KOPT-K1 (cell line): ENCODE measurements at regions not wholly inside any gene's neighbourhood (a gene's known extent, or its start where the extent isn't known, plus 50 kb on each side); places are given as distances from the start of the nearest gene placed in this dataset.
"Not testable (repeated sequence)": the region's sequence is repeated elsewhere in the genome, so short reads cannot be mapped to it uniquely, and the experiment has no call there.

Source experiments
- H3K27ac ChIP-seq: fragments of 200-600 bp; sonication (generic); 2 replicates; pipeline ENCODE4 v1.5.1; 2016; ENCODE audit warnings: antibody characterized with exemption, mild to moderate bottlenecking, low read depth, low read length; ENCODE audit not compliant: poor library complexity, severe bottlenecking
- H3K36me3 ChIP-seq: fragments of 200-600 bp; sonication (generic); 2 replicates; pipeline ENCODE4 v1.5.1; 2017; ENCODE audit warnings: antibody characterized with exemption, mild to moderate bottlenecking, low read length, moderate library complexity; ENCODE audit not compliant: insufficient read depth
- H3K9me3 ChIP-seq: fragments of 200-600 bp; sonication (generic); 2 replicates; pipeline ENCODE4 v1.5.1; 2017; ENCODE audit warnings: antibody characterized with exemption, low read length, mild to moderate bottlenecking; ENCODE audit not compliant: insufficient read depth, poor library complexity, severe bottlenecking

DNA sequence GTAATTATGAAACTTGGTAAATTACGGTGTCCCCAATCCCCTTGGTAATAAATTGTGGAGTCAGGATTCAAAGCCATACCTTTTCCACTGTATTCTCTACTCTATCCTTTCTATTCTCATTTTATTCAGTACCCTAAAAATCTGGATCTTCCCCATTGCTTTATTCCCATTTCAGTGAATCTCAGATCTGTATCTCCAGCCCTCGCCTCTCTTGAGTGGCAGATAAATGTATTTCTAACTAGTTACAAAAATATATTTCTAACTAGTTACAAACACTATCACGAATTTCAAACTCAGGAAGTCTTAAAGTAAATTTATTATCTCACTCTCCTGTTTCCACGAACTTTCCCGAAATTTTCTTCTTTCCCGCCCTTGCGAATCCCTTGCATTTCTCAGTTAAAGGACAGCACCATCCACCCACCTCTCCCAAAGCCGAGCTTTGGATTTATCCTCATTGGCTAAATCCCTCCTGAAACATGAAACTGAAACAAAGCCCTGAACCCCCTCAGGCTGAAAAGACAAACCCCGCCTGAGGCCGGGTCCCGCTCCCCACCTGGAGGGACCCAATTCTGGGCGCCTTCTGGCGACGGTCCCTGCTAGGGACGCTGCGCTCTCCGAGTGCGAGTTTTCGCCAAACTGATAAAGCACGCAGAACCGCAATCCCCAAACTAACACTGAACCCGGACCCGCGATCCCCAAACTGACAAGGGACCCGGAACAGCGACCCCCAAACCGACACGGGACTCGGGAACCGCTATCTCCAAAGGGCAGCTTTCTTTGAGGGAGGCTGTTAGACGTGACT is 164.3 kb upstream of the PABPC3 start:
- no peaks in the 10 kb centered on the region for H3K36me3 ChIP-seq
- no peak overlapping the region for H3K27ac ChIP-seq
- H3K9me3 ChIP-seq, result no peaks in the 10 kb centered on the region

DNA sequence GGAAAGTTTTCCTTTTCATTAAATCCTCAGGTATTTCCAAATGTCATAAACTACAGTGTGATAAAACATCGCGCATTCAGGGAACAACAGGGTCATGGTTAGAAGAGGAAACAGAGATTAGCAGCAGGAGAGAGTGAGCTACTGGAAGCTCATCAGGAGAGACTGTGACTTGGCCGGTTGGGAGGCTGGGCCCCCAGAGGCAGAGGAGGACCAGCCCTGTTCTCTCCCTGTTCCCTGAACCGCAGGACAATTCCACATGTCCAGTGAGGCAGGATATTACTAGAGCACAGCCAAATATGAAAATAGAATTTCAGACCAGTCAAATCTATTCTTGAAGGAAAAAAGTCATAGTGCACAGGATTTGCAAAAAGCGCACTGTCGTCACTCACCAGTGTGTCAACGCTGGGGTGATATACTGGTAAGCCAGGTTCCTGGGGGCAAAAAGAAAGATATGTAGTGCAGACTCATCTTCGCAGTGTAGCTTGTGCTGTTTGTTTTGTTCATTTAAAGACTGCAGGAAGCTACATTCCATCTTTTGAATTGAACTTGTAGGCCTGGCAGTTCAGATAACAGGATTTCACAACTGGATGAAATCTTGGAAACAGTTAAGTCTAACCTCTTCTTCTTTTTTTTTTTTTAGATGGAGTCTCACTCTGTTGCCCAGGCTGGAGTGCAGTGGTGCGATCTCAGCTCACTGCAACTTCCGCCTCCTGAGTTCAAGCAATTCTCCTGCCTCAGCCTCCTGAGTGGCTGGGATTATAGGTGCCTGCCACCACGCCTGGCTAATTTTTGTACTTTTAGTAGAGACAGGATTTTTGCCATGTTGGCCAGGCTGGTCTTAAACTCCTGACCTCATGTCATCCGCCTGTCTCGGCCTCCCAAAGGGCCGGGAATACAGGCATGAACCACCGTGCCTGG is 162.6 kb upstream of the PABPC3 start:
- H3K9me3 ChIP-seq, H3K27ac ChIP-seq, H3K36me3 ChIP-seq: not testable (repeated sequence)

DNA sequence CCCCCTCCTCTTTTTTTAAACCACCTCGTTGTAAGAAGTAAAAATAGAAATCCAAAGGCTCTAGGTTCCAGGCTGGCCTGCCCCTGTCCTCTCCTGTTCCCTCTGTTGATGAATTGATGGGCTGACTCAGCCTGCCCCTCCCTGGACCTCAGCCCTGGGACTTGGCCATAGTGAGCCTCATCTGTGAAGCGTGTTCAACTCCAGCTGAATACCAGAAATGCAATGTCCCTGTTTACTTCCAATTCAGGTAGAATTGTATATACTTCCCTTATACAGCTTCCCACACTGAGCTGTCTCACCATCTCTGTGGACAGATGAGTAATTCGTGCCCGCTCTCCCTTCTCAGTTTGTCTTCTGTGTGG is 161.9 kb upstream of the PABPC3 start:
- H3K9me3 ChIP-seq, result peaks cover 10% of the 10 kb centered on the region
- H3K27ac ChIP-seq, H3K36me3 ChIP-seq: not testable (repeated sequence)

DNA sequence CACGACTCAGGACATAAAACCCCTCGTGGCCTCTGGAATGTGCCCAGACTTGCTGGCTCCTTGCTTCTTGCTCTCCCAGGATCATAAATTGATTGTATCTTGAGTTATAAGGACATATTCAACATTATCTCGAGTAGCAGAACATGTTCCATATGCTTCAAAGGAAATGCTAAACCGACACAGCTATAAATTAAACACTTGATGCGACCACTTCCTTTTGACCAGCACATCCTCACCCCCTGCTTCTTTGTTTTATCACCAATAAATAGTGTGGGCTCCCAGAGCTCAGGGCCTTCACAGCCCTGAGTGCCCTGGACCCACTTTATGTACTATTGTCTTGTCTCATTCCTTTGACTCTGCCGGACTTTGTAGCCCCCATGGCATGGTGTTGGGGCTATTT is 157.0 kb upstream of the PABPC3 start:
- Histone ChIP-seq H3K9me3 (peaks cover 10% of the 10 kb centered on the region), H3K36me3 (no peaks in the 10 kb centered on the region), H3K27ac (no peak overlapping the region)

DNA sequence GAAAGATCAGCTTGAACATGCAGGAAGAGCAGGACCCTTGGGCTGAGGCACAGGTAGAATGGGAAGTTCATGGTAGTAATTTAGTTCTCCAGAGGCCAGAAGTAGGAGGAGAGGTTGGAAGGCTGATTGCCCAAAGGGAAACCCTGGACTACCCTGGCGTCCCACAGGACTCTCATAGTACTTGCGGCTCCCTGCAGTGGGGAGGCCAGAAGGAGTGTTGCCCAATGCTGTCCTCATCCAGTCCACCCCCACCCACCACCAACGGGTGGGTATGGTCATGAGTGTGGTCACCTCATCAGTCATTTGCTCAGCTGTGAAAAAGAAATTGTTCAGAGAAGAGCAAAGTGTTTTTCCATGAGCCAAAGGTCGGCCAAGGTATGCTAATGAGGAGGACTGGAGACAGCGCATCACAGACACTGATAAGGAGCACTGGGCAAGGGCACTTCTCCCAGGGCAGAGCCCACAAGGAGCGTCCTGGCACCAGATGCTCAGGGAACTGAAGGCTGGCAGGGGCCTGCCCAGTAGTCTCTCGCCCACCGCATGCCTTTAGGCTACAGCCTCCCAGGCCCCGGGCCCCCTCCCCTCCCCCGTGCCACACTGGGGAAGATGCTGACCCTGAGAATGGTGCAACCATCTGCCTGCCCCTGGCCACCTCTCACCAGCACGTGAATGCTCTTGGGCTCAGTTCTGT is 154.8 kb upstream of the PABPC3 start:
- H3K9me3 ChIP-seq, result peaks cover 10% of the 10 kb centered on the region
- not testable (repeated sequence) for H3K27ac ChIP-seq, H3K36me3 ChIP-seq

DNA sequence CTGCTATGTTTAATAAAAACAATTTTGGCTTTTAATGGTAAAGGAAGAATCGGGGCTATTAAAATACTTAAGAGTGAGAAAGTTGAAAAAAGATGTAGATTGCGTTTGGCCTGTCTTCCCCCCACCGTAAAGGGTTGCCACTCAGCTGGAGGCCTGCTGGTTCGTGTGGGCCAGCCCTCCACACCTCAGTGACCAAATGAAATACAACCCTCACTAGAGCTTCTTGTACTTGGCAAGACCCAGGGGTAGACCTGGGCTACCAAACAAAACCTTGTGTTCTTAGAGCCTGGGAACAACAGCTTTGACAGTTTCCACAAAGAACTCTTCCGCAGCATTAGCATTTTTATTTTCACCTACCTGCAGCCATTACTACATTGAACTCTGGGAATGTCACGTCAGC is 152.8 kb upstream of the PABPC3 start:
- H3K36me3 ChIP-seq, result no peaks in the 10 kb centered on the region

DNA sequence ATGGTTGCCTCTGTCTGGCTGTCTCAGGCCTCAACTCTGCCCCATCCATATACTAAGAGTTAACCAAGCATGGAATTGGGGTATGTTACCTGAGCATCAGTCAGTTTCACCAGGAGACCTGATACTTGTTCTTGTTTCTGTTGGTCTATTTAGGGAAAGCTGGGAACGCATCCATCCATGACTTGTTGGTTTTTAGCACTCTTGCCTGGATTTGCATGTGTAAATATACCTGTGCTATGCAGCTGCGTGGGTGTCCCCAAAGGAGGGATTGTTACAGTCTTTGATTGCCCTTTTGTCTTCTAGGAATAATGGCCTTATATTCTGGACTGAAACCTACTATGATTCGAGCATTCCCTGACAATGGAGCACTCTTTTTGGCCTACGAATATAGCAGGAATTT is 151.9 kb upstream of the PABPC3 start:
- H3K9me3 ChIP-seq, H3K27ac ChIP-seq, H3K36me3 ChIP-seq: not testable (repeated sequence)

More for the DNA sequence above, 152.8 kb upstream of the PABPC3 start:
- peaks cover 6% of the 10 kb centered on the region for H3K9me3 ChIP-seq
- H3K27ac ChIP-seq, result no peak overlapping the region

DNA sequence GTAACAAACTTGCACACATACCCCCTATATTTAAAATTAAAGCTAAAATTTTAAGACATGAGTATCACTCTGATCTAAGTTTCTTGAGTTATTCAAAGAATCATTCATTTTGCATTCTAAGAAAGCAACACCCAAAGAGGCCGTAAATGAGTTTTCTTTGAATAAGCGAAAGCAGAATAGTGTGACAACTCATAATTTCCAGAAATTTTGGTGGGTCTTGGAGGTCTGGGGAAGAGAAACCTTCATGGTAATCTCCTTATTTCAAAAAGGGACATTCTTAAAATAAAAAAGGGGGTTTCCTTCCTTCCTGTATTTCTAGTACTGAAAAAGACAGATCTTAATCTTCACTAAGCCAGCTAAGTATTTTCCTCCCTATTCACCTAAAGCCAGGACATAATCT is 147.0 kb upstream of the PABPC3 start:
- H3K27ac ChIP-seq, H3K9me3 ChIP-seq, H3K36me3 ChIP-seq: not testable (repeated sequence)

- H3K36me3 ChIP-seq, result not testable (repeated sequence)
These were observed 145.3 kb upstream of the PABPC3 start for GRCh38 chr13:24950611-24951010.

DNA sequence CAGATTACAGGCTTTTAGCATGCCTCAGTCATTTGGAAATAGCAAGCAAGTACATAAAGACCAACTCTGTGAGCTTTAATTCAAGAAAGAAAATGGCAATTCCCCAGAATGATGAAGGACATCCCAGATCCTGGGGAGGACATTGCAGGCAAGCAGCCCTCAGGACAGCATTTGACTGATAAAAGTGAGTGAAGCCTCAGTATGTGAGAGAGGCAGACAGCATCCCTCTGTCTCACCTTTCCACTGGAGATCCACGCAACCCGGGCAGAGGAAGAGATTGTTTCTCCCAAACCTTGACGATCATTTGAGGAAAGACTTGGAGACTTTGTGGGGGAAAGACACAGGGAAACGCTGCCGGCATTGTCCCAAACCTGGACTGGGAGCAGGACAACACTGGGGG is 128.0 kb upstream of the PABPC3 start:
- H3K9me3 ChIP-seq, H3K27ac ChIP-seq: not testable (repeated sequence)

More at GRCh38 chr13:24950611-24951010, 145.3 kb upstream of the PABPC3 start:
- H3K9me3 ChIP-seq, H3K27ac ChIP-seq: not testable (repeated sequence)

GRCh38 chr13:24968416-24968815 is 127.5 kb upstream of the PABPC3 start:
- H3K27ac ChIP-seq, result not testable (repeated sequence)

More for the DNA sequence above, 128.0 kb upstream of the PABPC3 start:
- H3K36me3 ChIP-seq, result not testable (repeated sequence)

GRCh38 chr13:24973102-24973501 is 122.8 kb upstream of the PABPC3 start:
- not testable (repeated sequence) for H3K9me3 ChIP-seq, H3K36me3 ChIP-seq

More at GRCh38 chr13:24968416-24968815, 127.5 kb upstream of the PABPC3 start:
- H3K9me3 ChIP-seq, H3K36me3 ChIP-seq: not testable (repeated sequence)

GRCh38 chr13:24981181-24981803 is 114.6 kb upstream of the PABPC3 start:
- H3K27ac ChIP-seq, H3K9me3 ChIP-seq, H3K36me3 ChIP-seq: not testable (repeated sequence)

More at GRCh38 chr13:24973102-24973501, 122.8 kb upstream of the PABPC3 start:
- not testable (repeated sequence) for H3K27ac ChIP-seq

DNA sequence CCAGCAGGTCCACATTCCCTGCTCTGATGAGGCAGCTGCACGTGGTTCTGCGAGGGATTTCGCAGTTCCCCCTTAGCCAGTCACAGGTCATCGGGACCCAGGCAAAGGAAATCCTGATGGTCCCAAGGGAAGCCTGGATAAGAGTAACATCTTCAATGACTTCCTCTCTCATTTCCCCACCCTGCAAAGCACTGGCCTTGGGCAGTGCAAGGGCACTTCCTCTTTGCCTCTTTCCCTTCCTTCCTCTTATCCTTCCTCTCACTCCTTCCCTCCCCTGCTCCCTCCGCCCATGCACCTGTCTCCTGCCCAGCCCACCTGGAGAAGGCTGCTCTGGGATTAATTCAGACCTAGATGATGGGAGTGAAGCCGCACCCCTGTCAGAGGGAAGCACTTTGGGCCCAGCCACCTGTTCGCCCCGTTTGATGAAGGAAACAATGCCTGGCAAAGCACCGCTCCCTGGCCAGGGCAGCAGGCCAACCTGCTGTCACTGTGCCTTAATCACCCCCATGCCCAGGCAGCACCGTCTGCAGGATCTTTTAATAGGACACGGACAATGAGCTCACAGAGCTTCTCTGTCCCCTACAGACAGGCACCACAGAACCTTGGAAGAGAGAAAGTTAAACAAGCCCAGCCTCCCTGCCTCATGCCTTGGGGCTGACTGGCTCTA is 113.5 kb upstream of the PABPC3 start:
- no peaks in the 10 kb centered on the region for H3K36me3 ChIP-seq
- no peak overlapping the region for H3K27ac ChIP-seq
- H3K9me3 ChIP-seq, result no peaks in the 10 kb centered on the region
